Lung microvascular endothelial cell (primary cell): ENCODE measurements at regions not wholly inside any gene's neighbourhood (a gene's known extent, or its start where the extent isn't known, plus 50 kb on each side); places are given as distances from the start of the nearest gene placed in this dataset.
"Not testable (repeated sequence)": the region's sequence is repeated elsewhere in the genome, so short reads cannot be mapped to it uniquely, and the experiment has no call there.

Source experiments
- DNase-seq, 2 donors: peaks; one replicate each; pipeline versions ENCODE4 v3.0.0 to v3.0.0-alpha.2; 2010; ENCODE audit warnings: low read depth in 2 of 2

DNA sequence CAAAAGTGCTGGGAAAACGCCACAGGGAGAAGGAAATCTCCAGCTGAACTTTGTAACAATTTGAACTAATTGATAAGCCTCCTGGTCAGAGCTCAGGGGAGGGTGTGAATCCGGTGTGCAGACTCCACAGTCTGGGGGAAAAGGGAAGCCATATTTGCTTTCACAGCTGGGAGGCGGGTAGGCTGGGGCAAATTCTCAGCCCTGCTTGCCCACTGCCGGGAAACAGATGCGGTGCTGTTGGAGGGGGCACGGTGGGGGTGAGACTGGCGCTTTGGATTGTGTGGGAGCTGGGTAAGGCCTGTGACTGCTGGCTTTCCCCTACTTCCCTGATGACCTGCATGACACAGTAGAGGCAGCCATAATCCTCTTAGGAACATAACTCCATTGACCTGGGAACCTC is 134.8 kb downstream of the ADCYAP1 start:
- DNase-seq = no peak

- DNase-seq = not testable (repeated sequence)
Observed at GRCh38 chr18:1043039-1043438, 138.4 kb downstream of the ADCYAP1 start.

DNA sequence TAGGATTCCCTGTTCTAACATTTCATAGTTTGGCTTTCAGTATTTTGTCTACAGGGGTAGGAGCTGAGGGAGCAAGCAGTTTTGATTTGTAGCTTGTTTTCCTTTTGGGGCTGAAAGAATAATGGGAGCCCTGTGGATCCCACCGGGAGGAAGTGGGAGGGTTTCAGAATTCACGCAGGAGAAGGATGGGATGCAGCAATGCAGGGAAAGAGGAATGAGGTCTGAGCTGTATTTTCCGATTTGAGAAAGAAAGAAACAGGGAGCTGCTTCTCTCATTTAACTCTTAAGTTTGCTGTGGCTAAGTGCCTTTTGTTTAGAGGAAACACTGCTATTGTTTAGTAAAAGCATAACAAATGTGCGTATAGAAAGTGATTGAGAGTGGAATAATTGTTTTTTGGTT is 141.0 kb downstream of the ADCYAP1 start:
- no peak for DNase-seq

GRCh38 chr18:1047406-1047805 is 142.7 kb downstream of the ADCYAP1 start:
- DNase-seq = no peak

DNA sequence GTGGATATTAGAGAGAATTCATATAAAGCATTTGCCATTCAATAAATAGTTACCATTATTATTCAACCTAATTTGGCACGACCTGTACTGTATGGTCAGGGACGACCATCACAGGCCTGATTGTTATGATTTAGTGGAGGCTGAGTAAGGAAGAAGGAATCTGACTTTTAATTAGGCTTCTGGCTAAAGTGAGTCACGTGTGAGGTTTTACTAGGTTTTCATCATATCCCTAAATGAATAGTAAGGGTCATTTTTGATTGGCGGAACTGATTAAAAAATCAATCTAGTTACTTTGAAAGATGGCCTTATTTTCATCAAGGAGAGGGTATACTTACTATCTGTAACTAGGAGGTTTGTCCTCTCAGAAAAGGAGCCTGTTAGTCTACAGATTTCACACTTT is 143.4 kb downstream of the ADCYAP1 start:
- peak in 1 of 2 donors; percentile 64 for DNase-seq

DNA sequence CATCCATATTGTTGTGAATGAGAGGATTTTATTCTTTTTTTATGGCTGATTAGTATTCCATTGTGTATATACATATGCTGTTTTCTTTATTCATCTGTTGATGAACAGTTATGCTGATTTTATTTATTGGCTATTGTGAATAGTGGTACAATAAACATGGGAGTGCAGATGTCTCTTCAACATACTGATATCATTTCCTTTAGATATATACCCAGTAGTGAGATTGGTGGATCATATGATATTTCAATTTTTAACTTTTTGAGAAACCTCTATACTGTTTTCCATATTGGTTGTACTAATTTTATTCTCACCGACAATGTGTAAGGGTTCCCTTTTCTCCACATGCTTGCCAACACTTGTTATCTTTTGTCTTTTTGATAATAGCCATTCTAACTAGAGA is 144.5 kb downstream of the ADCYAP1 start:
- DNase-seq = no peak

DNA sequence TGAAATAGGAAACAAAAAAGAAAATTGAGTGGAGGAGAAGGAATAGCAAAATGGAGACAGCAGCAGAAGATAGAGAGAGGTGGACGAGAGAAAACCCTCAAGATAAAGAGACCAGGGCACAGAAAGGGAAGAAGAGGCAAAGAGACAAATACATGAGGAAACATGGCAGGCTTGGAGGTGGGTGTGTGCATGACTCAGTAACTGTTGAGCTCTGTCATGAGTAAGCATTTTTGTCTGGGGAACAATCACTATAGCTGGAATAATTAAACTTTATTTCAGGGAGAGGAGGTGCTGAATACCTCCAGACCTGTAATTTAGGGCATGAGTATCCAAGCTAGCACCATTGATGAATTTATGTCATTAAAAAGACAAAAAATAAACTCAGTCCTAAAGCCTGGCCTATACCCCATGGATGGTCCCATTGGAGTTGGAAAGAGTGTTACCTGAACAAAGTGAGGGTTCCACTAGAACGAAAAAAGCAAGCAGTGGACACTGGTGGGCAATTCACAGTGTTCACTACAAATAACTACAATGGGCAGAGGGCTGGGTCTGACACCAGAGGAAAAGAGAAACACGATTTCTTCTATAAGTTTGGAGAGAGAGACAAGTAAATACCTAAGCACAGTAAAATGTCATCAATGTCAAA is 145.5 kb downstream of the ADCYAP1 start:
- DNase-seq = peak in 1 of 2 donors; percentile 11

DNA sequence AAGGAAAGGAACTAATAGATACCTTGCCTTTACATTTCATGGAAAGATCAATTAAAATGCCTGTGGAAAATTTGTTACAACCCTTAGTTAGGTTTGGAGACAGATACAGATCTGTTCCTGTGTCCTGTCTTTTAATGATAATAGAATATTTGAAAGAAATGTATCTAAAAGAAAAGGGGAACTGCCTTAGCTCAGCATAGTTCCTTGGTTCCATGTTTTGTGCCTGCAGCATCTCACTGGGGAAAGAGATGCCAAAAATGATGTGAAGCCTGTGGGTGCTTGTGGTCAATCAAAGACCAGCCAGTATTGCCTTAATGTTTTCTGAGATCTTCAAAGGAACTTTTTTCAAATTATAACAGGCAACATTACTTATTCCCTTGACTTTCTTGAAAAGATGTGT is 147.6 kb downstream of the ADCYAP1 start:
- no peak for DNase-seq

GRCh38 chr18:1053331-1054315 is 149.0 kb downstream of the ADCYAP1 start:
- DNase-seq = no peak

- no peak for DNase-seq
Observed at GRCh38 chr18:1056404-1056803, 151.7 kb downstream of the ADCYAP1 start.

GRCh38 chr18:1057367-1057766 is 152.7 kb downstream of the ADCYAP1 start:
- DNase-seq = no peak

GRCh38 chr18:1062588-1062987 is 157.9 kb downstream of the ADCYAP1 start:
- peak; percentile 12 to 35 for DNase-seq

DNA sequence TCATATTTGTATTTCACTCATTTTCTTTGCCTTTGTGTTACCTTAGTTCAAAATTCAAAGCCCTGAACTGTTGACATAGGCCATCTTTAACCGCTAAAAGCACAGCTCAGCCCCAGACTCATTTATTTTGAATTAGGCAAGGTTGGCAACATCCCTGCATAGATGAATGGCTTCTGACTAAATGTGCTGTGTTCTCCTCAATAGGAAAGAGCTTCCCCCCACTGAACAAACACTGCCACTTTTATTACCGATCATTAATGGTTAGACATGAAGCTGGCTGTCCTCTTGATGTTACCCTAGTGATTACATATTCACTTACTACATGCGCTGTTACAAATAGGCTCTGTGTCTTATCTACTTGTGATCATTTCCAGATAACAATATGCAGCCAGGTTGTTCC is 170.7 kb downstream of the ADCYAP1 start:
- DNase-seq = no peak

DNA sequence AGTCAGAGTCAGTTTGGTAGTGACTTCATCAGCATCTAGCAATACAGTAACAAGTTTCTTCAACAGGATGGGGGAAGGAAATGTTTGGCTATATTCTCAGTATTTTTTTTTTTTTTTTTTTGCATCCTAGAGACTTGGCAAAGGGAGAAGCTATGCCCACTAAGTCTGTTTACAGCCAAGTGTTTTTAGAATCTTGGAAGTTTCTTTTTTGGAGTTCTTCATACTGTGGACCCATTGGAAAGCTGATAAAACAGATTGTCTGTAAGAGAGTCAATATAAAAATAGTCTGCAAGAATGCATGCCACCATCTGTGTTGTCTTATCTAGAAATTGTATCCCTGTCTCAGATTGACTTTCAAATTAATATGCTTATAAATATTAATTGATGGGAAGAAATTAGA is 171.2 kb downstream of the ADCYAP1 start:
- DNase-seq = no peak

- no peak for DNase-seq
Observed at GRCh38 chr18:1078301-1078700, 173.6 kb downstream of the ADCYAP1 start.

- DNase-seq = not testable (repeated sequence)
Observed at GRCh38 chr18:1083675-1084074, 179.0 kb downstream of the ADCYAP1 start.

DNA sequence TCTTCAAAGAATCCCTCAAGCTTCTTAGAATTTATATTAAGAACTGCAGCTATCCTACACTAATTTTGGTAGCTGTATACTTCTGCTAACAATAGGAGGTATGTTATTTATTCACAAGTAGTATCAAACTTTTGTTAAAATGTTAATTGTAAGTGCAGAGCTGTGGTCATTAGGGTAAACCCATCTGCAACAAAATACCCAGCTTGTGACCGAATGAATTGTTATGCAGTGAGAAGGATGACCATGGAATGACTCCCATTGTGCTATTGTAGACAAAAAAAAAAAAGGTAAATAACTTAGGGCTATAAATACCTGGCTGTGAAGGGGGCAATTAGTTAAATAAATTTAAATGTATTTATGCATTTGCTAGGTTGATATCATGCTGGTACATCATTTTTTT is 186.1 kb downstream of the ADCYAP1 start:
- DNase-seq = no peak

DNA sequence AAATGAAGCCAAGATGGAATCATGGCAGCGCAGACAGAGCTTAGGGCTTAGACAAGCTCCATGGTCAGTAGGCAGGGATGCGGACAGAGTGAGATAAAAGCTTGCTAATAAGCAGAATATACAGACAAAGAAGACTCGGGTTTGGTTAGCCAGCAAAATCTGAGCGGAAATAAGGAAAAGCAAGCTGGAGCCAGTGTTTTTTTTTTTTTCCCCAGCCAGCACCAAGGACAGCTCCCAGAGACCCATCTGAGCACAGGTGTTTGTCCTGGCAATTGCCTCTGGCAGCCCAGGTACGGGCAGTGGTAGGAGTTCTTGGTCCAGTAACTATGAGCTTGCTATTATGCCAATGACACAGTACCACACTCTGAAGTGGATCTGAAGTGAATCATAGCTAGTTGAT is 187.6 kb downstream of the ADCYAP1 start:
- peak in 1 of 2 donors; percentile 1 for DNase-seq

- DNase-seq = peak in 1 of 2 donors; percentile 84
Observed at GRCh38 chr18:1094409-1094808, 189.7 kb downstream of the ADCYAP1 start.

DNA sequence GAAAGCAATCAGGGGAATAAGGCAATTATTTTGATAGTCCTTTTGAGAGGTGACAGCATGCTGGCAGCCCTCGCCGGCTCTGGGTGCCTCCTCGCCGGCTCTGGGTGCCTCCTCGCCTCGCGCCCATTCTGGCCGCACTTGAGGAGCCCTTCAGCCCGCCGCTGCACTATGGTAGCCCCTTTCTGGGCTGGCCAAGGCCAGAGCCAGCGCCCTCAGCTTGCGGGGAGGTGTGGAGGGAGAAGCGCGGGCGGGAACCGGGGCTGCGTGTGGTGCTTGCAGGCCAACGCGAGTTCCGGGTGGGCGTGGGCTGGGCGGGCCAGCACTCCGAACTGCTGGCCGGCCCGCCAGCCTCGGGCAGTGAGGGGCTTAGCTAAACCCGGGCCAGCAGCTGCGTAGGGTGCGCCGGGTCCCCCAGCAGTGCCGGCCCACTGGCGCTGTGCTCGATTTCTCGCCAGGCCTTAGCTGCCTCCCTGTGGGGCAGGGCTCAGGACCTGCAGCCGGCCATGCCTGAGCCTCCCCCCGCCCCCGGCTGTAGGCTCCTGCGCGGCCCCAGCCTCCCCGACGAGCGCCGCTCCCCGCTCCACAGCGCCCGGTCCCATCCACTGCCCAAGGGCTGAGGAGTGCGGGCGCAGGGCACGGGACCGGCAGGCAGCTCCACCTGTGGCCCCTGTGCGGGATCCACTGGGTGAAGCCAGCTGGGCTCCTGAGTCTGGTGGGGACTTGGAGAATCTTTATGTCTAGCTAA is 193.5 kb downstream of the ADCYAP1 start:
- not testable (repeated sequence) for DNase-seq

DNA sequence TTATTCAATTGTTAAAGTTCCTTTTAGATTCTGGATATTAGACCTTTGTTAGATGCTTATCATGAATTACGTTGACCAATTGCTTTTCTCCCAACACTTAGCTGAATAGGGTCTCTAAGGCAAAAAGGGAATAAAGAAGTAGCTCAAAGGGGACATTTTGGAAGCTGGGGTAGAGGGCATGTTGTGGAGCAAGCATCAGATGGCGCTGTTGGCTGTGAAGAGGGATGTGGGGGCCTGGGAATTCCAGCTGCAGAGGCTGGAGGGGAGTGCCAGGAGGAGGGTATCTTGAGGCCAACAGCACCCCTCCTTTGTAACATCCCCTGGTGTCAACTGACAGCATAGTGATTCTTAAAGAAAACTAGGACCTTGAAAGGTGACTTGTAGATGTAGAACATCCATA is 198.2 kb downstream of the ADCYAP1 start:
- DNase-seq = no peak

- peak in 1 of 2 donors; percentile 70 for DNase-seq
Observed at GRCh38 chr18:1103537-1103936, 198.9 kb downstream of the ADCYAP1 start.
